Adrenal gland (tissue), 5 donors: ENCODE measurements at regions not wholly inside any gene's neighbourhood (a gene's known extent, or its start where the extent isn't known, plus 50 kb on each side); places are given as distances from the start of the nearest gene placed in this dataset.

Experiments used
- POLR2A ChIP-seq, 2 donors: fragments of 450-650 bp; IDR thresholded peaks; one replicate each; pipeline ENCODE4 v1.6.1; 2017; ENCODE audit warnings: antibody characterized with exemption in 2 of 2, mild to moderate bottlenecking in 2 of 2, moderate library complexity in 1 of 2
- TF ChIP-seq, protein P1 (sequence below), 6 experiments: fragments of 450-650 bp in 4 of 6; fragments of 200-600 bp in 2 of 6; sonication (generic) in 1 of 6; IDR thresholded peaks; 1 replicate in 5 of 6; 2 replicates in 1 of 6; pipeline versions ENCODE4 v1.5.1 to v1.8.0; 2016 to 2021; ENCODE audit warnings: antibody characterized with exemption in 6 of 6, mild to moderate bottlenecking in 2 of 6, moderate library complexity in 1 of 6
- donor health status: DM: no; HTN: no; CAD: no.

DNA sequence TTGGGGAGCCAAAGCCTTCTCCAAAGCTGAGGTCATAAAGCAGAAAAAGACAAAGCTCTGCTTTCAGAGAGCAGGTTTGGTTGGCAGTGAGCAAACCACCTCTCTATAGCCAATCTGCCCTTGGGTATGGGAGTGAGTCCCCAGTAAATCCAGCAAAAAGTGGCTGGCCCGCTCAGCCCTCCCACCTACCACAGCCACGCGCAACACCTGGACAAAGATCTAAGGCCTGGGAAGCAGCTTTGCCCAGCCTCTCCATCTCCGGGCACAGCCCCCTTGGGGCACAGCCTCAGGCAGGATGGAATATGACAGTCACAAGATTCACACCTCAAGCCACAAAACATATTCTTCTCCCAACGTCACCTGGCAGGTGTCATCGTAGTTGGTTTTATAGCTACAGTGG lies 211.7 kb upstream of the EEA1 start:
- TF ChIP-seq, protein P1, sequence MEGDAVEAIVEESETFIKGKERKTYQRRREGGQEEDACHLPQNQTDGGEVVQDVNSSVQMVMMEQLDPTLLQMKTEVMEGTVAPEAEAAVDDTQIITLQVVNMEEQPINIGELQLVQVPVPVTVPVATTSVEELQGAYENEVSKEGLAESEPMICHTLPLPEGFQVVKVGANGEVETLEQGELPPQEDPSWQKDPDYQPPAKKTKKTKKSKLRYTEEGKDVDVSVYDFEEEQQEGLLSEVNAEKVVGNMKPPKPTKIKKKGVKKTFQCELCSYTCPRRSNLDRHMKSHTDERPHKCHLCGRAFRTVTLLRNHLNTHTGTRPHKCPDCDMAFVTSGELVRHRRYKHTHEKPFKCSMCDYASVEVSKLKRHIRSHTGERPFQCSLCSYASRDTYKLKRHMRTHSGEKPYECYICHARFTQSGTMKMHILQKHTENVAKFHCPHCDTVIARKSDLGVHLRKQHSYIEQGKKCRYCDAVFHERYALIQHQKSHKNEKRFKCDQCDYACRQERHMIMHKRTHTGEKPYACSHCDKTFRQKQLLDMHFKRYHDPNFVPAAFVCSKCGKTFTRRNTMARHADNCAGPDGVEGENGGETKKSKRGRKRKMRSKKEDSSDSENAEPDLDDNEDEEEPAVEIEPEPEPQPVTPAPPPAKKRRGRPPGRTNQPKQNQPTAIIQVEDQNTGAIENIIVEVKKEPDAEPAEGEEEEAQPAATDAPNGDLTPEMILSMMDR (IDR thresholded peaks at IDR 0.05) = no peak
- TF ChIP-seq POLR2A (IDR thresholded peaks at IDR 0.05) = no peak
